ENCODE measurements at regions not wholly inside any gene's neighbourhood (a gene's known extent, or its start where the extent isn't known, plus 50 kb on each side); places are given as distances from the start of the nearest gene placed in this dataset.

- TF ChIP-seq NR2F1 (conservative IDR thresholded peaks at IDR 0.05) (no peak), WRNIP1 (IDR thresholded peaks at IDR 0.05; ENCODE audit: borderline replicate concordance, low read depth, low read length) (no peak), MEF2A (IDR thresholded peaks at IDR 0.05; ENCODE audit: insufficient read depth, low read depth, low read length) (no peak)
These were observed 518.3 kb upstream of the ITGA1 start (continued) for GRCh38 chr5:52269401-52269800.

DNA sequence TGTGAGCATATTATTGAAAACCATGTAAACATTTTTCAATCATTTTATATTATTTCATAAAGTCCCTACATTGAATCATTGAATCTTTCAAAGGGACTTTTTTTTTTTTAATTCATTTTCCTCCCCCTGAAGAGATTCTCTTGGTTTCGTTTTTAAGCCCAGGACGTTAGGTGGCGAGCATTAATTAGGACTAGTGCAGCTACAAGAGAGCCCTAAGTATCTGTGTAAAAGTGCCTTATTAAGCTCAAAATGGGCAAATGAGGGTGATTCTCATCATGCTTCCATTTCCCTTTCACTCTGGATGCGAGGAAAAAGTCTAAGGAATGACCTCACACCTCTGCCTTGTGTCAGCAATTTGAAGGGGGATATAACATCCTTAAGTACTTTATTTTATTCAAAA lies 517.9 kb upstream of the ITGA1 start:
- SMC1A ChIA-PET (ENCODE audit: uncharacterized antibody, unreplicated experiment), result no interaction called here
- Histone ChIP-seq H2AFZ (ENCODE audit: control insufficient read depth, low read depth, low read length) (no peak overlapping the region), H3K79me2 (ENCODE audit: control insufficient read depth, insufficient read depth, low read length) (no peaks in the 10 kb centered on the region), H3K9ac (ENCODE audit: control insufficient read depth, insufficient read depth, low read length) (no peak overlapping the region), H3K36me3 (ENCODE audit: control insufficient read depth in 2 of 2, insufficient read depth in 2 of 2, low read length in 1 of 2) (no peaks in the 10 kb centered on the region), H3K4me1 (ENCODE audit: control insufficient read depth, insufficient read depth, low read length) (no peaks in the 10 kb centered on the region), H3K27me3 (replicated peaks in 1 of 2; ENCODE audit: control insufficient read depth in 2 of 2, insufficient read depth in 2 of 2, low read length in 1 of 2) (no peaks in the 10 kb centered on the region), H3K27ac (ENCODE audit: control insufficient read depth, insufficient read depth) (no peak overlapping the region), H3K4me3 (no peak overlapping the region), H3K4me2 (ENCODE audit: control insufficient read depth, insufficient read depth) (no peak overlapping the region), H4K20me1 (ENCODE audit: control insufficient read depth, insufficient read depth) (no peaks in the 10 kb centered on the region), H3K9me3 (replicated peaks; ENCODE audit: control insufficient read depth, insufficient read depth, low read length) (no peaks in the 10 kb centered on the region)
- WGBS (ENCODE audit: insufficient coverage, insufficient replicate concordance, low lambda C conversion rate, missing lambda C conversion rate), result 16% methylated on average over 4 of the region's 4 CpGs
- FAIRE-seq, result no peak
- no peak for DNase-seq (ENCODE audit: low read depth, low spot score)
- intact Hi-C loops (cut with micrococcal nuclease; ENCODE audit: unreplicated experiment), result no loop called here
- in situ Hi-C loops (cut with MboI), result no loop called here
- no peak for ATAC-seq
- BruUV-seq (replicated peaks), result no TSS peak
- CTCF ChIA-PET, result no interaction called here
- RAD21 ChIA-PET (ENCODE audit: unreplicated experiment), result no interaction called here
- POLR2A ChIA-PET, result no interaction called here
- TF ChIP-seq SMC3 (IDR thresholded peaks at IDR 0.05; ENCODE audit: borderline replicate concordance, low read length) (no peak), ZBTB11 (CRISPR knock-in tag; IDR thresholded peaks at IDR 0.05) (no peak), NKRF (conservative IDR thresholded peaks at IDR 0.05) (no peak), NBN (IDR thresholded peaks at IDR 0.05) (no peak), HCFC1 (IDR thresholded peaks at IDR 0.05; ENCODE audit: low read length) (no peak), ZZZ3 (IDR thresholded peaks at IDR 0.05; ENCODE audit: control insufficient read depth, insufficient read length, low read depth) (no peak), PRDM15 (CRISPR knock-in tag; IDR thresholded peaks at IDR 0.05) (no peak), NR2C1 (IDR thresholded peaks at IDR 0.05) (no peak), MYB (IDR thresholded peaks at IDR 0.05; ENCODE audit: borderline replicate concordance, low read depth, low read length) (no peak), KLF5 (IDR thresholded peaks at IDR 0.05; ENCODE audit: partially characterized antibody) (no peak), ZNF217 (IDR thresholded peaks at IDR 0.05) (no peak), ETV6 (conservative IDR thresholded peaks at IDR 0.05 in 1 of 2, IDR thresholded peaks at IDR 0.05 in 1 of 2; ENCODE audit: borderline replicate concordance in 1 of 2, low read depth in 1 of 2) (no peak)
